SK-N-SH (cell line): ENCODE measurements at regions not wholly inside any gene's neighbourhood (a gene's known extent, or its start where the extent isn't known, plus 50 kb on each side); places are given as distances from the start of the nearest gene placed in this dataset.

Experiments
- CTCF ChIA-PET: fragments of 300-600, 350-600 bp; formaldehyde crosslinking; extraction: SDS; loops from one replicate; lab custom pipeline; 2021; lab: Yijun Ruan, JAX
- POLR2A ChIA-PET: fragments of 350-600 bp; sonication (Branson Sonifier 250); formaldehyde crosslinking; extraction: SDS; loops from one replicate; lab custom pipeline; 2020; ENCODE audit warnings: antibody characterized with exemption, inconsistent platforms; lab: Yijun Ruan, JAX
- DNase-seq: peaks from one replicate; pipeline ENCODE4 v3.0.0; 2012
- H2AFZ ChIP-seq: fragments of 200-600 bp; sonication (generic); 2 replicates; pipeline ENCODE4 v1.8.1; 2016; ENCODE audit warnings: antibody characterized with exemption, mild to moderate bottlenecking, low read depth
- H3F3A ChIP-seq: fragments of 200-600 bp; sonication (generic); replicated peaks from 2 replicates; pipeline ENCODE3; 2016; ENCODE audit warnings: antibody characterized with exemption, mild to moderate bottlenecking; ENCODE audit not compliant: insufficient read depth
- H3K27ac ChIP-seq, 2 experiments: fragments of 200-500 bp in 1 of 2; fragments of 200-600 bp in 1 of 2; sonication (Bioruptor generic) in 1 of 2; sonication (generic), shearing (Covaris generic) in 1 of 2; 2 replicates each; pipeline versions ENCODE4 v1.5.1 to v1.6.1; 2014 to 2016; ENCODE audit warnings: low read depth in 2 of 2, inconsistent platforms in 1 of 2, low read length in 1 of 2, mild to moderate bottlenecking in 1 of 2, mixed read lengths in 1 of 2
- H3K27me3 ChIP-seq: fragments of 200-600 bp; sonication (generic), shearing (Covaris generic); 2 replicates; pipeline ENCODE4 v1.6.1; 2016; ENCODE audit warnings: mixed run types; ENCODE audit not compliant: insufficient read depth
- H3K36me3 ChIP-seq, 2 experiments: fragments of 200-500 bp in 1 of 2; fragments of 200-600 bp in 1 of 2; sonication (Bioruptor generic) in 1 of 2; sonication (generic) in 1 of 2; replicated peaks in 1 of 2; 2 replicates each; pipeline versions ENCODE3 to v1.5.1; 2014 to 2016; ENCODE audit warnings: low read length in 1 of 2, mild to moderate bottlenecking in 1 of 2; ENCODE audit not compliant: insufficient read depth in 2 of 2, control insufficient read depth in 1 of 2
- H3K4me1 ChIP-seq, 2 experiments: fragments of 200-500 bp in 1 of 2; fragments of 200-600 bp in 1 of 2; sonication (Bioruptor generic) in 1 of 2; sonication (generic), shearing (Covaris generic) in 1 of 2; 2 replicates each; pipeline versions ENCODE4 v1.5.1 to v1.6.1; 2014 to 2016; ENCODE audit warnings: low read depth in 1 of 2, low read length in 1 of 2, mixed run types in 1 of 2; ENCODE audit not compliant: insufficient read depth in 2 of 2, control insufficient read depth in 1 of 2
- H3K4me2 ChIP-seq: fragments of 200-600 bp; sonication (generic), shearing (Covaris generic); 2 replicates; pipeline ENCODE4 v1.6.1; 2017; ENCODE audit warnings: mixed run types
- H3K4me3 ChIP-seq, 2 experiments: fragments of 200-500 bp in 1 of 2; fragments of 200-600 bp in 1 of 2; sonication (Bioruptor generic) in 1 of 2; sonication (generic), shearing (Covaris generic) in 1 of 2; 2 replicates each; pipeline versions ENCODE4 v1.5.1 to v1.8.1; 2014 to 2016; ENCODE audit warnings: low read depth in 2 of 2, inconsistent platforms in 1 of 2, low read length in 1 of 2, mild to moderate bottlenecking in 1 of 2, mixed read lengths in 1 of 2, moderate library complexity in 1 of 2
- H3K79me2 ChIP-seq: fragments of 200-600 bp; sonication (generic); 2 replicates; pipeline ENCODE4 v1.8.1; 2017; ENCODE audit warnings: mild to moderate bottlenecking; ENCODE audit not compliant: insufficient read depth
- H3K9ac ChIP-seq: fragments of 200-600 bp; sonication (generic); 2 replicates; pipeline ENCODE4 v1.6.1; 2017; ENCODE audit warnings: mixed run types
- H3K9me2 ChIP-seq: fragments of 200-600 bp; sonication (generic); 2 replicates; pipeline ENCODE4 v1.6.1; 2017; ENCODE audit warnings: mixed run types
- H3K9me3 ChIP-seq: fragments of 200-600 bp; sonication (generic); 2 replicates; pipeline ENCODE4 v1.6.1; 2017; ENCODE audit warnings: mixed run types, mild to moderate bottlenecking, moderate library complexity
- H4K20me1 ChIP-seq: fragments of 200-600 bp; sonication (generic); 2 replicates; pipeline ENCODE4 v1.6.1; 2017; ENCODE audit warnings: mild to moderate bottlenecking, mixed run types; ENCODE audit not compliant: insufficient read depth
- CTCF ChIP-seq: fragments of 200-600 bp; sonication (generic); IDR thresholded peaks from 2 replicates; pipeline ENCODE4 v1.6.1; 2017; ENCODE audit warnings: antibody characterized with exemption, mild to moderate bottlenecking, moderate library complexity
- EP300 ChIP-seq, 2 experiments: IDR thresholded peaks; 2 replicates each; pipeline versions ENCODE4 v1.4.0 to v1.6.1; 2012; ENCODE audit warnings: borderline replicate concordance in 1 of 2, low read depth in 1 of 2, low read length in 1 of 2
- EZH2phosphoT487 ChIP-seq: fragments of 200-600 bp; sonication (generic); IDR thresholded peaks from 2 replicates; pipeline ENCODE4 v1.6.1; 2017; ENCODE audit warnings: low read depth, mixed run types, mild to moderate bottlenecking, antibody characterized with exemption, moderate library complexity, borderline replicate concordance
- FOXM1 ChIP-seq: IDR thresholded peaks from 2 replicates; pipeline ENCODE4 v1.4.0; 2012; ENCODE audit warnings: low read depth, mild to moderate bottlenecking
- GATA2 ChIP-seq: sonication (generic); formaldehyde crosslinking; IDR thresholded peaks from 2 replicates; pipeline ENCODE4 v1.5.0; 2020; ENCODE audit warnings: mild to moderate bottlenecking, missing genetic modification reagents
- JUND ChIP-seq: IDR thresholded peaks from 2 replicates; pipeline ENCODE4 v1.4.0; 2012
- MAX ChIP-seq: IDR thresholded peaks from 2 replicates; pipeline ENCODE4 v1.4.0; 2012; ENCODE audit warnings: low read depth
- MEF2A ChIP-seq: IDR thresholded peaks from 2 replicates; pipeline ENCODE4 v1.4.0; 2012; ENCODE audit warnings: low read depth, borderline replicate concordance
- MXI1 ChIP-seq: IDR thresholded peaks from 2 replicates; pipeline ENCODE4 v1.6.1; 2012; ENCODE audit warnings: mild to moderate bottlenecking, low read depth, low read length, improper control_type of control experiment
- NRF1 ChIP-seq: IDR thresholded peaks from 2 replicates; pipeline ENCODE4 v1.6.1; 2012; ENCODE audit warnings: low read depth, mild to moderate bottlenecking, low read length
- REST ChIP-seq: IDR thresholded peaks from 2 replicates; pipeline ENCODE4 v1.6.1; 2012; ENCODE audit warnings: mild to moderate bottlenecking, low read depth, low read length, moderate library complexity
- RFX5 ChIP-seq: IDR thresholded peaks from 2 replicates; pipeline ENCODE4 v1.6.1; 2012; ENCODE audit warnings: mild to moderate bottlenecking, improper control_type of control experiment, low read length
- USF1 ChIP-seq: IDR thresholded peaks from 2 replicates; pipeline ENCODE4 v1.4.0; 2012; ENCODE audit warnings: low read depth, borderline replicate concordance
- USF2 ChIP-seq: fragments of 150-350 bp; IDR thresholded peaks from 2 replicates; pipeline ENCODE4 v1.6.1; 2017; ENCODE audit warnings: antibody characterized with exemption, low read length, low read depth, borderline replicate concordance
- YY1 ChIP-seq: IDR thresholded peaks from 2 replicates; pipeline ENCODE4 v1.4.0; 2012; ENCODE audit warnings: low read depth, mild to moderate bottlenecking
- ZBTB33 ChIP-seq: IDR thresholded peaks from 2 replicates; pipeline ENCODE4 v1.4.0; 2012; ENCODE audit warnings: low read depth, borderline replicate concordance
- WGBS: methylation state at CpG from one replicate; pipeline ENCODE4 v1.1.6; 2017; ENCODE audit warnings: low lambda C conversion rate; 5-methylcytosine and 5-hydroxymethylcytosine counted together

DNA sequence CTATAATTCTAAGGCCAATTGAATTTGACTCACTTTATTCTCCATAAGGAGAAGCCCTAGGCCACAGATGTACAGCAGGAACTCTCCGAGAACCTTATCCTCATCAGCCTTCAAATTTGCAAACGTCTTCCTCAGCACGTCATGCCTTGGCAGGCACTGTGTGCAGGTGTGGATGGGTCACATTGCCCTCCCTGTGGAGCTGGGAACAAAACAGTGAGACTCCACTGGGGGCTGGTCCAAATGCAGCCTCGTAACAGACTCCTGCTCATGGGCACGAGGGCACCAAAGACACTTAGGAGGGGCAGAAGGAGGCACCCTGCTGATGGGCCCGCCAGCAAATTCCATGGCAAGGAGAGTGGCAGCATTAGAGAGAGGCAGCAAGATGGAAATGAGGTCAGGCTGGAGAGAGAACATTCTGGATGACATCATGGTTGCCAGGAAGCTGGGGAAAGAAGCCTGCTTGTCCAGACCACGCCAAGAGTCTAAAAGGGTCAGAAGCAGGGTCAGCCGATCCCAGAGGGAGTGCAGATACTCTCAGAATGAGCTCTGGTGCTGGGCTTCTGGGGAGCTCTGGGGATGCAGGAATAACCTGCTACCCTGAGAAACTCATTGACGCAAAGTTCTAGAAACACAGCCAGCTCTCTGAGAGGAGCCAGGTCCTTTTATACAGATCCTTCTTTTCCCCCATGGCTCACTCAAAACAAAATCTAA, 242.2 kb downstream of the B3GLCT start:
- no peak overlapping the region for H3K4me3 ChIP-seq
- no peaks in the 10 kb centered on the region for H3K9me3 ChIP-seq
- ChIA-PET POLR2A (no interaction called here), CTCF (interaction anchor here (1.0 to 2.0 kb wide), 3 partner anchors 18 to 301 kb away, joined by 3 to 8 read pairs (median 5); no protein-coding TSS in a partner anchor)
- H3K9me2 ChIP-seq = no peaks in the 10 kb centered on the region
- H3K4me2 ChIP-seq = no peak overlapping the region
- H3K9ac ChIP-seq = no peak overlapping the region
- 57% methylated on average over 9 of the region's 9 CpGs for WGBS
- no peaks in the 10 kb centered on the region for H4K20me1 ChIP-seq
- no peak overlapping the region for H2AFZ ChIP-seq
- peaks cover 0 to 2% of the 10 kb centered on the region in 2 experiments; a peak in 2 of 4 replicates for H3K4me1 ChIP-seq
- no peaks in the 10 kb centered on the region for H3F3A ChIP-seq
- DNase-seq = no peak
- TF ChIP-seq EP300 (IDR thresholded peaks at IDR 0.05; ENCODE audit: borderline replicate concordance in 1 of 2, low read depth in 1 of 2, low read length in 1 of 2) (no peak), RFX5 (peak; percentile 61)
- no peaks in the 10 kb centered on the region for H3K27me3 ChIP-seq
- no peaks in the 10 kb centered on the region for H3K36me3 ChIP-seq
- H3K79me2 ChIP-seq = no peaks in the 10 kb centered on the region
- no peak overlapping the region for H3K27ac ChIP-seq

- peaks cover 0 to 2% of the 10 kb centered on the region in 2 experiments; a peak in 2 of 4 replicates for H3K4me1 ChIP-seq
- ChIA-PET CTCF (interaction anchor here (1.0 to 2.0 kb wide), 3 partner anchors 18 to 300 kb away, joined by 3 to 8 read pairs (median 5); no protein-coding TSS in a partner anchor), POLR2A (no interaction called here)
- H3K27ac ChIP-seq = no peak overlapping the region
- no peaks in the 10 kb centered on the region for H3K9me2 ChIP-seq
- H3K4me3 ChIP-seq = no peak overlapping the region
- no peaks in the 10 kb centered on the region for H4K20me1 ChIP-seq
- H3K4me2 ChIP-seq = no peak overlapping the region
- no peaks in the 10 kb centered on the region for H3K36me3 ChIP-seq
- H3F3A ChIP-seq = no peaks in the 10 kb centered on the region
- H3K27me3 ChIP-seq = no peaks in the 10 kb centered on the region
- no peak overlapping the region for H2AFZ ChIP-seq
- H3K9ac ChIP-seq = no peak overlapping the region
- no peaks in the 10 kb centered on the region for H3K9me3 ChIP-seq
- H3K79me2 ChIP-seq = no peaks in the 10 kb centered on the region
- 76% methylated on average over 4 of the region's 4 CpGs for WGBS
- no peak for DNase-seq
- TF ChIP-seq USF2 = no peak
- no peak for TF ChIP-seq EZH2phosphoT487
- TF ChIP-seq RFX5 = no peak
- no peak for TF ChIP-seq GATA2 (CRISPR knock-in tag)
- no peak for TF ChIP-seq MAX
- TF ChIP-seq MXI1 = no peak
- TF ChIP-seq YY1 = no peak
- no peak for TF ChIP-seq FOXM1
- TF ChIP-seq CTCF = no peak
- no peak for TF ChIP-seq USF1
- no peak for TF ChIP-seq EP300 (IDR thresholded peaks at IDR 0.05; ENCODE audit: borderline replicate concordance in 1 of 2, low read depth in 1 of 2, low read length in 1 of 2)
- TF ChIP-seq NRF1 = no peak
- no peak for TF ChIP-seq REST
- no peak for TF ChIP-seq JUND
- TF ChIP-seq ZBTB33 = no peak
- TF ChIP-seq MEF2A = no peak
Measured at GRCh38 chr13:31442571-31442970, 242.8 kb downstream of the B3GLCT start.
